H9 (cell line): ENCODE measurements at regions not wholly inside any gene's neighbourhood (a gene's known extent, or its start where the extent isn't known, plus 50 kb on each side); places are given as distances from the start of the nearest gene placed in this dataset.

Experiments used
- DNase-seq: peaks from one replicate; pipeline ENCODE4 v3.0.0-alpha.2; 2017
- H2AFZ ChIP-seq: one replicate; pipeline ENCODE4 v1.6.1; 2013; ENCODE audit warnings: mild to moderate bottlenecking, low read length, control low read depth, moderate library complexity
- H2AK5ac ChIP-seq: 2 replicates; pipeline ENCODE4 v1.6.1; 2013; ENCODE audit warnings: low read length, control low read depth, mixed read lengths; ENCODE audit not compliant: insufficient read length
- H2BK120ac ChIP-seq: one replicate; pipeline ENCODE4 v1.6.1; 2013; ENCODE audit warnings: low read depth, mild to moderate bottlenecking, low read length, control low read depth, inconsistent platforms; ENCODE audit not compliant: poor library complexity, severe bottlenecking
- H2BK12ac ChIP-seq: 2 replicates; pipeline ENCODE4 v1.6.1; 2013; ENCODE audit warnings: low read length, control low read depth, mixed read lengths, low read depth; ENCODE audit not compliant: insufficient read length
- H2BK15ac ChIP-seq: 2 replicates; pipeline ENCODE4 v1.6.1; 2013; ENCODE audit warnings: low read depth, low read length, control low read depth
- H2BK20ac ChIP-seq: one replicate; pipeline ENCODE4 v1.6.1; 2013; ENCODE audit warnings: low read depth, mild to moderate bottlenecking, low read length, control low read depth, inconsistent platforms; ENCODE audit not compliant: poor library complexity, severe bottlenecking
- H2BK5ac ChIP-seq: 2 replicates; pipeline ENCODE4 v1.6.1; 2013; ENCODE audit warnings: low read length, control low read depth, mixed read lengths; ENCODE audit not compliant: insufficient read length
- H3K14ac ChIP-seq: 2 replicates; pipeline ENCODE4 v1.6.1; 2013; ENCODE audit warnings: low read length, control low read depth; ENCODE audit not compliant: insufficient read depth
- H3K18ac ChIP-seq: 2 replicates; pipeline ENCODE4 v1.6.1; 2013; ENCODE audit warnings: low read depth, mild to moderate bottlenecking, mixed read lengths, low read length, control low read depth; ENCODE audit not compliant: insufficient read length
- H3K23ac ChIP-seq: 2 replicates; pipeline ENCODE4 v1.6.1; 2013; ENCODE audit warnings: low read length, control low read depth, mixed read lengths, low read depth; ENCODE audit not compliant: insufficient read length
- H3K23me2 ChIP-seq: 2 replicates; pipeline ENCODE4 v1.6.1; 2013; ENCODE audit warnings: low read depth, mild to moderate bottlenecking, mixed read lengths, low read length, control low read depth; ENCODE audit not compliant: insufficient read length, poor library complexity, severe bottlenecking
- H3K27ac ChIP-seq: 2 replicates; pipeline ENCODE4 v1.5.1; 2013; ENCODE audit warnings: low read length, control low read depth, mixed read lengths, low read depth; ENCODE audit not compliant: insufficient read length
- H3K27me3 ChIP-seq: 2 replicates; pipeline ENCODE4 v1.6.1; 2013; ENCODE audit warnings: low read length, control low read depth, inconsistent platforms; ENCODE audit not compliant: insufficient read depth
- H3K4ac ChIP-seq: 2 replicates; pipeline ENCODE4 v1.6.1; 2013; ENCODE audit warnings: low read depth, mild to moderate bottlenecking, control low read depth, inconsistent platforms, low read length, moderate library complexity
- H3K4me1 ChIP-seq: 2 replicates; pipeline ENCODE4 v1.6.1; 2013; ENCODE audit warnings: low read length, control low read depth, inconsistent platforms; ENCODE audit not compliant: insufficient read depth
- H3K4me2 ChIP-seq: 2 replicates; pipeline ENCODE4 v1.6.1; 2013; ENCODE audit warnings: low read length, control low read depth, mixed read lengths; ENCODE audit not compliant: insufficient read length, insufficient read depth
- H3K56ac ChIP-seq: 2 replicates; pipeline ENCODE4 v1.6.1; 2013; ENCODE audit warnings: low read depth, mild to moderate bottlenecking, mixed read lengths, low read length, control low read depth; ENCODE audit not compliant: insufficient read length
- H3K79me1 ChIP-seq: 2 replicates; pipeline ENCODE4 v1.6.1; 2013; ENCODE audit warnings: low read depth, mild to moderate bottlenecking, moderate library complexity, low read length, control low read depth, inconsistent platforms; ENCODE audit not compliant: insufficient read depth, poor library complexity, severe bottlenecking
- H3K79me2 ChIP-seq: 2 replicates; pipeline ENCODE4 v1.6.1; 2013; ENCODE audit warnings: low read length, control low read depth, inconsistent platforms; ENCODE audit not compliant: insufficient read depth
- H3K9ac ChIP-seq: 2 replicates; pipeline ENCODE4 v1.6.1; 2013; ENCODE audit warnings: low read length, control low read depth, mixed read lengths; ENCODE audit not compliant: insufficient read length; ENCODE audit errors: extremely low read depth
- H3K9me3 ChIP-seq: one replicate; pipeline ENCODE4 v1.6.1; 2013; ENCODE audit warnings: low read depth, low read length, inconsistent platforms; ENCODE audit not compliant: control insufficient read depth
- H3T11ph ChIP-seq: one replicate; pipeline ENCODE4 v1.6.1; 2013; ENCODE audit warnings: mild to moderate bottlenecking, low read length, control low read depth, inconsistent platforms
- H4K20me1 ChIP-seq: one replicate; pipeline ENCODE4 v1.6.1; 2013; ENCODE audit not compliant: control insufficient read depth, insufficient read length, insufficient read depth
- H4K5ac ChIP-seq: 2 replicates; pipeline ENCODE4 v1.6.1; 2013; ENCODE audit warnings: low read depth, mild to moderate bottlenecking, mixed read lengths, low read length, control low read depth; ENCODE audit not compliant: insufficient read length
- H4K8ac ChIP-seq: replicated peaks from 2 replicates; pipeline ENCODE4 v1.6.1; 2013; ENCODE audit warnings: low read length, control low read depth, mixed read lengths, low read depth; ENCODE audit not compliant: insufficient read length
- H4K91ac ChIP-seq: 2 replicates; pipeline ENCODE4 v1.6.1; 2013; ENCODE audit warnings: low read depth, mild to moderate bottlenecking, moderate library complexity, mixed read lengths, low read length, control low read depth; ENCODE audit not compliant: insufficient read length
- H3K27ac Mint-ChIP-seq, 3 experiments: 2 replicates in 2 of 3; 3 replicates in 1 of 3; pipeline ENCODE4 v1.8.0; 2020 to 2021; ENCODE audit warnings: mixed read lengths in 3 of 3, mild to moderate bottlenecking in 1 of 3, moderate library complexity in 1 of 3
- H3K27me3 Mint-ChIP-seq: 2 replicates; pipeline ENCODE4 v1.8.0; 2021; ENCODE audit warnings: low read depth, mild to moderate bottlenecking, moderate library complexity, mixed read lengths
- H3K36me3 Mint-ChIP-seq, 3 experiments: 2 replicates in 2 of 3; 3 replicates in 1 of 3; pipeline ENCODE4 v1.8.0; 2020 to 2021; ENCODE audit warnings: low read depth in 3 of 3, mixed read lengths in 3 of 3; ENCODE audit not compliant: insufficient read depth in 1 of 3
- H3K4me1 Mint-ChIP-seq, 2 experiments: 2 replicates each; pipeline ENCODE4 v1.8.0; 2020; ENCODE audit warnings: mixed read lengths in 2 of 2
- H3K4me3 Mint-ChIP-seq, 2 experiments: 2 replicates in 1 of 2; 3 replicates in 1 of 2; pipeline ENCODE4 v1.8.0; 2020 to 2021; ENCODE audit warnings: mild to moderate bottlenecking in 2 of 2, mixed read lengths in 2 of 2, moderate library complexity in 1 of 2
- H3K9me3 Mint-ChIP-seq, 2 experiments: 2 replicates in 1 of 2; 3 replicates in 1 of 2; pipeline ENCODE4 v1.8.0; 2020; ENCODE audit warnings: mild to moderate bottlenecking in 2 of 2, mixed read lengths in 2 of 2, moderate library complexity in 1 of 2
- CTCF ChIP-seq: fragments of 200-600 bp; sonication (generic); conservative IDR thresholded peaks from 3 replicates; pipeline ENCODE4 v1.8.0; 2021; ENCODE audit warnings: antibody characterized with exemption, mild to moderate bottlenecking
- WGBS: extraction: QIAGEN DNeasy Blood & Tissue Kit; methylation state at CpG from one replicate; pipeline ENCODE4 v1.1.7; 2013; ENCODE audit warnings: missing lambda C conversion rate, low lambda C conversion rate, mixed read lengths; ENCODE audit not compliant: insufficient read length; ENCODE audit errors: extremely low coverage; 5-methylcytosine and 5-hydroxymethylcytosine counted together

- no peak for TF ChIP-seq CTCF
Observed at GRCh38 chr4:184940500-184940899, 77.8 kb upstream of the HELT start.

More at GRCh38 chr4:184940500-184940899, 77.8 kb upstream of the HELT start:
- H3K79me2 ChIP-seq: no peaks in the 10 kb centered on the region
- H2AK5ac ChIP-seq: no peak overlapping the region
- Mint-ChIP-seq H3K4me3 (no peak overlapping the region), H3K9me3 (peaks cover 10 to 14% of the 10 kb centered on the region in 2 experiments), H3K27ac (no peak overlapping the region), H3K36me3 (peaks cover 2 to 8% (median 4%) of the 10 kb centered on the region in 3 experiments; a peak in 3 of 7 replicates), H3K27me3 (no peaks in the 10 kb centered on the region; the same call in 1 of the 2 replicates), H3K4me1 (peaks cover 8 to 13% of the 10 kb centered on the region in 2 experiments)
- no peaks in the 10 kb centered on the region for H3K79me1 ChIP-seq
- no peak overlapping the region for H3K4ac ChIP-seq
- H4K5ac ChIP-seq: no peak overlapping the region
- H3K4me2 ChIP-seq: no peak overlapping the region
- H2BK5ac ChIP-seq: no peak overlapping the region
- H4K20me1 ChIP-seq: no peaks in the 10 kb centered on the region
- no peak overlapping the region for H3K18ac ChIP-seq
- no peak overlapping the region for H3T11ph ChIP-seq
- H3K23ac ChIP-seq: no peak overlapping the region
- H3K23me2 ChIP-seq: no peaks in the 10 kb centered on the region
- no peaks in the 10 kb centered on the region for H3K4me1 ChIP-seq
- DNase-seq: no peak
- H3K27me3 ChIP-seq: no peaks in the 10 kb centered on the region
- H3K56ac ChIP-seq: no peak overlapping the region
- H4K8ac ChIP-seq: no peak overlapping the region
- no peaks in the 10 kb centered on the region for H3K9me3 ChIP-seq
- H4K91ac ChIP-seq: no peak overlapping the region
- H3K9ac ChIP-seq: no peak overlapping the region
- no CpG with 5 or more reads among the region's 8 CpGs for WGBS
- no peak overlapping the region for H3K27ac ChIP-seq
- no peak overlapping the region for H2BK20ac ChIP-seq
- no peak overlapping the region for H2AFZ ChIP-seq
- no peak overlapping the region for H2BK12ac ChIP-seq
- no peak overlapping the region for H3K14ac ChIP-seq
- H2BK120ac ChIP-seq: no peak overlapping the region
- H2BK15ac ChIP-seq: no peak overlapping the region
